GM21423 (cell line): ENCODE measurements at regions not wholly inside any gene's neighbourhood (a gene's known extent, or its start where the extent isn't known, plus 50 kb on each side); places are given as distances from the start of the nearest gene placed in this dataset.

Source experiments
- ATAC-seq: cut with Tn5 transposase; IDR thresholded peaks from one replicate; pipeline ENCODE4 v1.9.1; 2021; ENCODE audit warnings: mild to moderate bottlenecking, moderate library complexity; ENCODE audit not compliant: unreplicated experiment

DNA sequence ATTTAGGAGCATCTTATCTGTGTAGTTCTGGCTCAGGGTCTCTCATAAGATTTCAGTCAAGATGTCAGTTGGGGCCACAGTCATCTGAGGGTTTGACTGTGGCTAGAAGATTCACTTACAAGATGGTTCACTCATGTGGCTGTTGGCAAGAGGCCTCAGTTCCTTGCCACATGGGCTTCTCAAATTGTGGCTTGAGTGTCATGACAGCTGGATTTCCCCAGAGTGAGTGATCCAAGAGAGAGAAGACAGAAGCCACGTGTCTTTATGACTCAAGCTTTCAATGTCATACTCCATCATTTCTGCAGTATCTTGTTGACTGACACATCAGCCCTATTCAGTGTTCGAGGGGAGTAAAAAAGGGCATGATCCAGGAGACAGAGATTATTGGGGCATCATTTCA, 131.3 kb upstream of the AP1S2 start:
- no peak for ATAC-seq

DNA sequence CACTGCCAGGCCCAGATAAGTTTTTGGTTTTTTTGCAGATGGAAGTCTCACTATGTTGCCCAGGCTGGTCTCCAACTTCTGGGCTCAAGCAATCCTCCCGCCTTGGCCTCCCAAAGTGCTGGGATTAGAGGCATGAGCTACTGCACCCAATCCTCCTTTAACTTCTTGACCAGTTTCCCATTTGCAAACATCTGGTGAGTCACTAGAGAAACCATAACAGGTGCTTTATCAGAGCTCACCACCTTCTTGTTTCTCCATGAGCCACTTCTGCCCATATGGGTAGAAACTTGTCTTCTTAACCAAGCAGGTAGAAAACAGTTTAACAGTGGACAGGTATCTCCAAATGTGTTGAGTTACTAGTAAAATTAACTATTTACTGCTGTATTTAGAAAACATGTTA, 128.4 kb upstream of the AP1S2 start:
- no peak for ATAC-seq

DNA sequence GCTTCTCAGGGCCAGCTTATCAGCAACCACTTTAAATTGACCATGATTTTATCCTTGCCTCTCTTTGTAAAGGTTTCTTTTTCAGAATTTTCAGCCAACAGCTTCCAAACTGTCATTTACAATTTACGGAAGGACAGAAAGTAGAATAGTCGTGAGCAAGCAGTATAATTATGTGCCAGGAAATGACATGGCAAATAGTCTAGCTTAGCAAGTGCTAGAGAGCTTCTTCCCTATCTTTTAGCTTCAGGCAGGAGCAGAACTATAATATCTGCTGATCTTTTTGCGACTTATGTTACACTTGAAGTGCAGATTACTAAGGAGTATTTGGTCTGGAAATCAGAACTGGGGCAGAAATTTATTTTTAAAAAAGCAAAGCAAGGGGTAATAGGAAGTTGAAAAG, 123.0 kb upstream of the AP1S2 start:
- no peak for ATAC-seq

DNA sequence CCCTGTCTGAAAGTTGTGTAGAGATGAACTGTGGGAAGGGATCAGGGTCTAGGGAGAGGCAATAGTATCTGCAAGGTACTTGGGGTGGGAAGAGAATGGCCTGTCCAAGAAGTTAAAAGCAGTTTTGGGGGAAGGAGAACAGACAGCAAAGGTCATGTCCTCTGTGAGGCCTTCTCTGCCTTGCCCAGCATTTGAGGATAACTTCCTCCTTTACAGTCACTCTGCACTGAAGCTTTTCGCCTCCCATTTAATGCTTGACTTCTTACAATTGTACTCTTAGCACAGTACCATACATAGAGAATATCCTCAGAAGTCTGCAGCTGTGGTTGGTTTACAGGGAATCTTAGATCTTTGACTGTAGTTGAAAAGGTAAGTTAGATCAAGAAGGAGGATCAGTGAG, 121.8 kb upstream of the AP1S2 start:
- no peak for ATAC-seq

DNA sequence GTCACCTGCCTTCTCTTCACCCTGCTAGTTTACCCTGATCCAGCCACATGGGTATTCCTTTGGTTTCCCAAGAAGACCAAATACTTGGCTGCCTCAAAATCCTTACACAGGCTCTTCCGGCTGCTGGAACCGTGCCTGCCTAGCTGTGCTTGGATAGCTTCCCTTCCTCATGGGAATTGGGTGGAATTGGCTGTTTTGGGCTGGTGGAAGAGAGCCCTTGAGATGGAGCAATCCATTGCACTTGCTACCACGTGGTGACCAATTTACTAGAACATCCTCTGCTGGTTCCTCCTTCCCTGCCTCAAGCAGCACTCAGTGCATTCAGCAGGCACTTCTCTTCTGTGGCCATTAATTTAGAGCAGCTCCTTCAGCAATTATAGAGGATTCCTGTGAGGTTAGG, 119.3 kb upstream of the AP1S2 start:
- no peak for ATAC-seq

DNA sequence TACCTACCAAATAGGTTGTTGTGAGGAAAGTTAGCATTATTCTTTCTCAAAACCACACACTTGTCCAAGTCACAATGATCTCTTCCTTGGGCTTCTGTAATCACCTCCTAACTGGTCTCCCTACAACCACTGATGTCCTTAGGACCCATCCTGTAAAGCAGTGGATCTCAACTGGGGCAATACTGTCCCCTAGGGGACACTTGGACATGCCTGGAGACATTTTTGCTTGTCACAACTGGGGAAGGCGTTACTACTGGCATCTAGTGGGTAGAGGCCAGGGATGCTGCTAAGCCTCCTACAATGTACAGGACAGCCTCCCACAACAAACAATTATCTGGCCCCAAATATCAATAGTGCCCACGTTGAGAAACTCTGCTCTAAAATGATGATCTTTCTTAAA, 118.7 kb upstream of the AP1S2 start:
- no peak for ATAC-seq

DNA sequence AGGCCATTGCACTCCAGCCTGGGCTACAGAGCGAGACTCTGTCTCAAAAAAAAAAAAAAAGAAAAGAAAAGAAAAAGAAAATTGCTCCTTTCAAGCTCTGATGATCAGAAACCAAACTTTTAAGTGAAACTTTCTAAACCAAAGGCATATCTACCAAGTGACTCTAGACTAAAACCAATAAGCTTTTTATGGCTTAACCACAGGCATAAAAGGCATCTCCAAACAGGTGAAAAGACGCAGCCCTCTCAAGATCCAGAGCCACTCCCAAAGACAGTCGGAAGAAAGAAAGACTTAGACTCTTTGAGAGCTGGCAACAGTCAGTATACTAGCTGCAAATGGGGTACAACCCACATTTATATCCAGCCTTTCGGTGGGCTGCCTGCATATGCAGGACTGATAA, 117.1 kb upstream of the AP1S2 start:
- ATAC-seq: no peak

DNA sequence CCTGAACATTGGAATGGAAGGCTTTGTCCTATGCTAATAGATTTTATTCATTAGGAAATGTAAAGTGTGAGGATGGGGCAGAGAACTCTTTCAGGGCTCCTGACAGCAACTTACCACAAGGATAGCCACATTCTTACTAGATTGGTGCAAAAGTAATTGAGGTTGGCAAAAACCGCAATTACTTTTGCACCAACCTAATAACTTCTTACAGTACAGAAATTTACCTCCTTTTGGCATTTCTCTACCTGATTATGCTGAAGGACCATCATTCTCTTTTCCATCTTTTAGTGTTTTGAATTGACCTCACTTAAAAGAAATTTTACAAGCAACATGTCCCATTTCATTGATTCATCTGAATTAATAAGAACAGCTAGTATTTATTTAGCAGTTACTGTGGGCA, 109.2 kb upstream of the AP1S2 start:
- ATAC-seq: no peak

DNA sequence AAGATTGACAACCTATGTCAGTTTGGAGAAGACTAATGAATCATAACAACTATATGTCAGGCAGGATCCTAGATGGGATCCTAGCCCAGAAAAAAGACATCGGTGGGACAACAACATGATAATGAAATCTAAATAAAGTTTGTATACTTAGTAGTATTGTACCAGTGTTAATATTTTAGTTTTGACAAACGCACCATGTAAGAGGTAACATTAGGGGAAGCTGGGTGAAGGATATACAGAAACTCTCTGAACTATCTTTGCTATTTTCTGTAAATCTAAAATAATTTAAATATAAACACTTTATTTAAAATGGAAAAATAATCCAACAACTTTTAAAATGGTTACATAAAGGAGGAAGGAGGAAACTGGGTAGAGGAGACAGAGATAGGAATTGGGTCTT, 105.6 kb upstream of the AP1S2 start:
- no peak for ATAC-seq

DNA sequence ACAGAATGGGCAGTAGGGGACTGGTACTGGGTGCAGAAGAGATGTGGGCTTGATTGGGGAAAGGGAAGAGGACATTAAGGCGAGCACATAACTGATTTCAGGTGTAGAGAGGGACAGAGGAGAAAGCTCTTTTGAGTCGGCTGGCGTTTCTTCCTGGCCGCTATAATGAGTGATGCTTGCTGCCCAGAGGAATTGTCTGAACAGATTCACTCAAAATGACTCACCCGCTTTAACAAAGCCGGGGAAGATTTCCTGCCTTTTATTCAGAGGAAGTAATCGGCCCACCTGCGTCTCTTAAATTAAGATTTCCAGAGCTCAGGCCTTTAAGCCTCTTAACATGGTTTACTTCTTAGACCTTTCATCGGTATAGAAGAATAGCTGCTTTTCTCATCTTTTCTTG, 102.1 kb upstream of the AP1S2 start:
- ATAC-seq: no peak

DNA sequence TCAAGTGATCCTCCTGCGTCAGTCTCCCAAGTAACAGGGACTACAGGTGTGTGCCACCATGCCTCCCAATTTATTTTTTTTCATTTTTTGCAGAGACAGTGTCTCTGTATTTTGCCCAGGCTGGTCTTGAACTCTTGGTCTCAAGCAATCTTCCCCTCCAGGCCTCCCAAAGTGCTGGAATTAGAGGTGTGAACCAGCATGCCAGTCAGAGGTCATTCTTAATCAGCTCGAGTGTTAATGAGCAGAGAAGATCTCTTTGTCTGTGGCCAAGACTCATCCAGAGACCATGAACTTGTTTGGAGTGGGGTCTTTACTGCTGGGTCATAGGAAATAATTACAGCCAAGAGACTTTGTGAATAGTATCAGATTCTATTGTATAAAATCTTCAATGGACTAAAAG, 99.2 kb upstream of the AP1S2 start:
- no peak for ATAC-seq

DNA sequence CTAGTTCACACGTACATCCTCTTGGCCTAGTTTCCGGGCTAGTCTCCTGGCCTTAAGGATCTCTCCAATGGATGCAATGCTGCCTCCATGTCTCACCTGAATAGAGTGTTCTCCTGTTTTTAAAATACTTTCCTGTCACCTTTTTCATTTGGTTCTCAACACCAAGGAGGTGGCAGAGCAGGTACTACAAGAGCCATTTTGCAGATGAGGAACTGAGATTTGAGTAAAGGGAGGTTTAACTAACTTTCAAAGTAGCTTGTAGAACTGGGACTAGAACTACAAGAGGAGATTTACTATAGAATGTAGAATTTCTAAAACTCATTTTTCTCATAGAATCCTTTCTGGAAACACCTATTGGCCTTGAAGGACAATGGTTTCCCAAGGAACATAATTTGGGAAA, 97.6 kb upstream of the AP1S2 start:
- ATAC-seq: no peak

DNA sequence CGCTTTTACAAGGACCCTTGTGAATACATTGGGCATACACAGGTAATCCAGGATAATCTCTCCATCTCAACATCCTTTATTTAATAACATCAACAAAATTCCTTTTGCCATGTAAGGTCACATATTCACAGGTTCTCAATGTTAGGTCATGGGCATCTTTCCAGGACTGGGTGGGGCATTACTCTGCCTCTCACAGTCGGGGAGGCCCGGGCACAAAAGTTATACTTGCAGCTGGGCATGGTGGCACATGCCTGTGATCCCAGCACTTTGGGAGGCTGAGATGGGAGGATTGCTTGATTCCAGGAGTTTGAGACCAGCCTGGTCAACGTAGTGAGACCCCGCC, 93.7 kb upstream of the AP1S2 start:
- ATAC-seq: no peak

DNA sequence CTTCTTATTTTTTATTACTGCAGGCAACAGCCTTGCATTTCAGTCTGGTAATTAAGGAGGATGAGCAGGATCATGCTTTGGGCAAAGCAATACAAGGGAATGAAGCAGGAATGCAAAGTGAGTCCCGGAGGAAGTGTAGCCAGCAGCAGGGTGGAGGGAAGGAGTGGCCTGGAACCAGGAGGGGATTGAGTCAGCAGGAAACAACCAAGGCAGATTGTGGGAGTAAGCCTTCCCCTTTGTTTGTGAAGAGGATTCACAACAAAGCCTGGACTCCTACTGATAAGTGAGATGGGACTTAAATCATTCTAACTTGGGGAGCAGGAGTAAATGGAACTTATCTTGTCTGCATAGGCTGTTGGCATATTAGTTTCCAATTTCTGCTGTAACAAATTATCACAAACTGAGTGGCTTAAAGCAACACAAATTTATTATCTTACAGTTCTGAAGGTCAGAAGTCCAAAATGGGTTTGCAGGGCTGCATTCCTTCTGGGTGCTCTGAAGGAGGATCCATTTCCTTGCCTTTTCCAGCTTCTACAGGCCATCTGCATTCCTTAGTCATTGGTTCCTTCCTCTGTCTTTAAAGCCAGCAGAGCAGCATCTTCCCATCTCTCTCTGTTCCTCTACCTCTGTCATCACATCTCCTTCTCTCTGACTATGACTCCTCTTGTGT, 93.2 kb upstream of the AP1S2 start:
- ATAC-seq: no peak

DNA sequence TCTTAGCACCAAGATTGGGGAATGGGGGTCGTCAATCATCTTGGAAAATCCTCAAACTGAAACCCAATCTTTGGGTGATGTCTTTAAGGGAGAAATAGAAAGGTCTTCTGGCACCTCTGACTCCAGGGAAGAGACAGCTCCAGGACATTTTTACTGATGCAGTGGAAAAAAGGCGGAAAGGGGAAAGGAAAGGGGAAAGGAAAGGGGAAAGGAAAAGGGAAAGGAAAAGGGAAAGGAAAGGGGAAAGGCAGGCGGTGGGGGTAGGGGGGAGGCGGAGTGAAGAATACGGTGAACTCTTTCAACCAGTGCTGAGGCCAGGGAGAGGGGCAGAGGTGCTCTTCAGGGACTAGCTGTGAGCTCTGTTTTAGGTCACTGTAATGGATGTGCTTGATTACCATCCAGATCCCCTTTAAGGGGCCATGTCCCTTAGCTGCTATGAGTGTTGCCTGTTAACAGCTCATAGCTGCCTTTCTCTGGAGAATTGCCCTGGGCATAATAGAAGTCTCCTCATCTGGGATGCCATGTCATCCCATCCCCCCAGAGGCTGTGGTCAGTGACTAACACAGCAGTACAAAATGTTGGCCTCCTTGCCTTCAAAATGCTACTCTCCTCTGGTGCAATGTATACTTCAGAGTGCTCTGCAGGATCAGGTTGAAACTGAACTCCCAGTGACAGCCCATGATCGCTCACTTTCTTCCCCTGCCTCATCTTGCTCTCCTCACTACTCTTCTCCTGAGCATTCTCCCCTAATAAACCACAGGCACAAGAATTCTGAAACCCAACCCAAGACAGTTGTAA, 92.4 kb upstream of the AP1S2 start:
- ATAC-seq: no peak

DNA sequence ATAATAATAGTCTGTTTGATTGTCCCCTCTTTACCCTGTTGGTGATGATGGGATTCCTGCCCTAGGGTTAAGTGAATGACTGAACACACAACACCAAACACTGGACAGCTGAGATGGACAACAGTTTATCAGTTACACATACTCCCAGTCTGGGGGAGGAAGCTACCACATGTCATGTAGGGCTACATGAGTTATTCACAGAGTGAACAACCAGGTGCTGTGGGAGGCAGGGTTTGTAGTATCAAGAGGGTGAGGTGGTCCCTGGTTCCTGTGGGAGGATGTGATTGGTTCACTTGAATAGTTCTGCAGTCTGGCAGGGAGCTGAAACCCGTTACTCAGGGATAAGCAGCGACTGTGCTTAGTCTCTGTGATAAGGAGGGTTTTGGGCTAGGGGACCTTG, 88.8 kb upstream of the AP1S2 start:
- no peak for ATAC-seq

DNA sequence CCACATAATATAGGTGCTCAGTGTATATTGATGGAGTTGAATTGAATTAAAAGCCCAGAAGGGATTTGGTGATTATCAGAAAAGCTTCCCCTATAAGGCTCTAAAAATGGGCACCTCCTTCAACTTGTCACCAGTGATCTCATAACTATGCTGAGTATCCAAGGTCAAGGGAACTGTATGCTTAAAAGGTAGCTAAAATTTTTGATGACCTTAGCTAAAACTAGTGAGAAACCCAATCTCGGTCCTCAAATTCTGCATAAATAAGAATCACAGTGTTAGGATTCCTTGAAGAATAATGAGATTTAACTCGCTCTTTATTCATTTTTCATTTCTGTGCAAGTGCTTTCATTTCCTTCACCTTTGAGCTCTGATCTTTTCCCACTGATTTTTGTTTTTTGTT, 87.7 kb upstream of the AP1S2 start:
- ATAC-seq: no peak

DNA sequence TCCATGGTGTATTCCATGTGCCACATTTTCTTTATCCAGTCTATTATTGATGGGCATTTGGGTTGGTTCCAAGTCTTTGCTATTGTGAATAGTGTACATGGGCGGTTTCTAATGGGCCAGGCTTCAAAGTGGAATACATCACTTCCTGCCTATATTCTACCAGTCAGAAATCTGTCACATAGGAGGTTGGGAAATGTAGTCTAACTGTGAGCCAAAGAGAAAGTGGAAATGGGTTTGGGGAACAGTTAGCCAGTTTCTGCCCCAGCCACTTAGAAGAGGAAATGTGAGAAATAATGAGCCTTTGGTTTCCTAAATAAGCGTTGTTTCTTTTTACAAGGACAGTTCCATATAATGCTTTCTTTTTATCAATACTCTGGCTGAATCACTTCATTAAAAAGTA, 85.1 kb upstream of the AP1S2 start:
- ATAC-seq: no peak

DNA sequence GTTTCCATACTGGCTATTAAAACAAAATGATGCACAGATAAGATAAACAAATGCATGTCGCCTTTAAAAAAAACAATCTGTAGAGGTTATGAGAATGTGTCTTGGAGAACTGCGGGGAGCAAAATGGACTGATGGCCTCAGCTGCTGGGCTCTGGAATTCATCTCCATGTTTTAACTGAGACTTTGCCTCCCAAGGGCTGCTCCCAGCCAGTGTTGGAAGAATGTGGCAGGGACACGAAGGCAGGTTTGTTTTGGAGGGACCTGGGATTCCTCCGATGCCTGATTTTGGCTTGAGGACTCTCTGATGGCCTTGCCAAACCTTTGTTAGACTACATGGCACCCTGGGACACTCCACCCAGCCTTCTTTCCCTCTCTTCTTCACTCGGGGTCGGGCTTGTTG, 83.5 kb upstream of the AP1S2 start:
- no peak for ATAC-seq

DNA sequence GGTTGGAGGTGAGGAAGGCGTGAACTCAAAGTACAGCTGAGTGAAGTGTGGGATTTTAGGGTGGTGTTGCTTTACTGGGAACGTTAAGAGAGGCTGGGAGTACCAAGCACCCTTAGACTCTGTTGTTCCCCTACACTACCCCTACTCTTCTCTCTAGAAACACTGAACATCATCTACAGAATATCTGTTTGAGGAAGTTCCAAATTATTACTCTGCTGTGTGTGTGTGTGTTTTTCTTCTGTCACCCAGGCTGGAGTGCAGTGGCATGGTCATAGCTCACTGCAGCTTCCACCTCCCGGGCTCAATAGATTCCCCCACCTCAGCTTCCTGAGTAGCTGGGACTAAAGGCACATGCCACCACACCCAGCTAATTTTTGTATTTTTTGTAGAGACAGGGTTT, 76.7 kb upstream of the AP1S2 start:
- ATAC-seq: no peak

DNA sequence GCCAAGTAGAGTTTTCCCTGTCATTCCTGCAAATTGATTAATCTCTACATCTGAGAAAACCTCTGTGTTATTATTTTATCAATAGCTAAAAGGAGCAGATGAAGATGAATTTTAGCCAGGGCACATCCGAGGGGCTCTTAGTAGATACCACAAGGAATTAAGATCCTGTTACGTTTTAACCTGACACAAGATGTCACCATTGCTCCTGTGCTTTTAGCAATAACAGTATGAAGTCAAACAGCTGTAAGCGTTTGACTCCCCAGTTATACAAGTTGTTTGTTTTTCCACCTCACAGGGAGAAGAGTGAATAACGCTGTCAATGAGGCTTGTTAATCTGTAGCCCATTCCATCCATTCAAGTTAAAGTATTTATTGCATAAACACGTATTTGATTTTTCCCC, 76.0 kb upstream of the AP1S2 start:
- ATAC-seq: no peak

DNA sequence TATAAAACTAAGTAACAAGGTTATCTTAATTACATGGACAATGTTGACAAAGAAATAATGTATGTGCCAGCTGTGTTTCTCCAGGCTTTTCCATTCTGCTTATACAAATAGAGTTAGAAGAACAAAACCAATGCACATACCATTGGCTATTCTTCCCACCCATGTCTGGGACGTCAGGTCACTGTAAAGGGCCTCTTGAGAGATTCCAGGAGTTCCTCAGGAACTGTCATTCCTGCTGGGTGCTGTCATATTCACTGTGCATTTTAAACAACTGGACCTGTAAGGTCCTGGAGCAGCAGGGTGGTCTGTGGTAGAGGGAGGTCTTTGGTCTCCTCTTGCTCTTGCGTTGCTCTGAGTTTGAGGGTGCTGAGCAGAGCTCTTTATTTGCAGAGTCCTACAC, 74.6 kb upstream of the AP1S2 start:
- no peak for ATAC-seq

DNA sequence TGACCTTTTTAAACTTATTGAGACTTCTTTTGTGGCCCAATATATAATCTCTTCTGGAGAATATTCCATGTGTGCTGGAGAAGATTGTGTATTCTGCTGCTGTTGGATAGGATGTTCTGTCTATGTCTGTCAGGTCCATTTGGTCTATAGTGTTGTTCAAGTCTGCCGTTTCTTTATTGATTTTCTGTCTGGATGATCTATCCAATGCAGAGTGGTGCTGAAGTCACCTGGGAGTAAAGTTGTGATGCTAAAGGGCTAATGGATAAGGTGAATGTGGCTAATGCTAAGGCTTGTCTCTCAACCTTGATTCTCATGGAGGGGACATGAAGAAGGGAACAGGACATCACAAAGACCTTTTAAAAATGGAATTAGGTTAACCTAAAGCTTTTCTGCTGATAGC, 72.0 kb upstream of the AP1S2 start:
- ATAC-seq: no peak
